ENCODE measurements at regions not wholly inside any gene's neighbourhood (a gene's known extent, or its start where the extent isn't known, plus 50 kb on each side); places are given as distances from the start of the nearest gene placed in this dataset.

- Mint-ChIP-seq H3K36me3 (ENCODE audit: low read depth) (no peaks in the 10 kb centered on the region), H3K27me3 (peaks cover 6% of the 10 kb centered on the region), H3K4me1 (peaks cover 8% of the 10 kb centered on the region), H3K27ac (no peak overlapping the region), H3K4me3 (no peak overlapping the region), H3K9me3 (no peaks in the 10 kb centered on the region)
- TF ChIP-seq CTCF (IDR thresholded peaks at IDR 0.05): no peak
- POLR2A ChIA-PET: no interaction called here
- CTCF ChIA-PET: no interaction called here
- no peak for DNase-seq
- ATAC-seq (ENCODE audit: low read depth): no peak
- intact Hi-C loops (cut with micrococcal nuclease): no loop called here
Measured at GRCh38 chr7:25659841-25660240, 431.6 kb upstream of the NPVF start.

- H3K27ac Mint-ChIP-seq: no peak overlapping the region
- POLR2A ChIA-PET: no interaction called here
Measured at GRCh38 chr7:25662841-25663800, 434.8 kb upstream of the NPVF start.

GRCh38 chr7:25663877-25664276 is 435.6 kb upstream of the NPVF start:
- ATAC-seq (ENCODE audit: low read depth) (no peak), DNase-seq (no peak)
- Mint-ChIP-seq H3K36me3 (ENCODE audit: low read depth) (no peaks in the 10 kb centered on the region), H3K27me3 (peaks cover 16% of the 10 kb centered on the region), H3K27ac (no peak overlapping the region), H3K4me1 (no peaks in the 10 kb centered on the region), H3K4me3 (no peak overlapping the region), H3K9me3 (no peaks in the 10 kb centered on the region)
- POLR2A ChIA-PET: no interaction called here
- CTCF ChIA-PET: no interaction called here
- intact Hi-C loops (cut with micrococcal nuclease): no loop called here
- no peak for TF ChIP-seq CTCF (IDR thresholded peaks at IDR 0.05)

More at GRCh38 chr7:25662841-25663800, 434.8 kb upstream of the NPVF start:
- no peaks in the 10 kb centered on the region for H3K4me1 Mint-ChIP-seq
- intact Hi-C loops (cut with micrococcal nuclease): no loop called here
- TF ChIP-seq CTCF (IDR thresholded peaks at IDR 0.05): no peak
- no peak for ATAC-seq (ENCODE audit: low read depth)
- H3K27me3 Mint-ChIP-seq: peaks cover 13% of the 10 kb centered on the region
- no peaks in the 10 kb centered on the region for H3K9me3 Mint-ChIP-seq
- no peak for DNase-seq
- no peak overlapping the region for H3K4me3 Mint-ChIP-seq
- CTCF ChIA-PET: no interaction called here
- H3K36me3 Mint-ChIP-seq (ENCODE audit: low read depth): no peaks in the 10 kb centered on the region

GRCh38 chr7:25664593-25664992 is 436.3 kb upstream of the NPVF start:
- no peak for TF ChIP-seq CTCF (IDR thresholded peaks at IDR 0.05)
- intact Hi-C loops (cut with micrococcal nuclease): no loop called here
- H3K27me3 Mint-ChIP-seq: peaks cover 21% of the 10 kb centered on the region
- CTCF ChIA-PET: no interaction called here
- DNase-seq (no peak), ATAC-seq (ENCODE audit: low read depth) (no peak)
- H3K4me1 Mint-ChIP-seq: no peaks in the 10 kb centered on the region
- H3K36me3 Mint-ChIP-seq (ENCODE audit: low read depth): no peaks in the 10 kb centered on the region
- H3K27ac Mint-ChIP-seq: no peak overlapping the region
- POLR2A ChIA-PET: no interaction called here
- no peak overlapping the region for H3K4me3 Mint-ChIP-seq
- no peaks in the 10 kb centered on the region for H3K9me3 Mint-ChIP-seq

- Mint-ChIP-seq H3K36me3 (ENCODE audit: low read depth) (no peaks in the 10 kb centered on the region), H3K4me3 (no peak overlapping the region), H3K27ac (no peak overlapping the region), H3K27me3 (peaks cover 24% of the 10 kb centered on the region), H3K4me1 (no peaks in the 10 kb centered on the region), H3K9me3 (no peaks in the 10 kb centered on the region)
- no peak for DNase-seq
- TF ChIP-seq CTCF (IDR thresholded peaks at IDR 0.05): no peak
- ATAC-seq (ENCODE audit: low read depth): no peak
- ChIA-PET CTCF (no interaction called here), POLR2A (no interaction called here)
- intact Hi-C loops (cut with micrococcal nuclease): no loop called here
Measured at GRCh38 chr7:25665374-25665773, 437.1 kb upstream of the NPVF start.
